GM19351 (cell line): ENCODE measurements at regions not wholly inside any gene's neighbourhood (a gene's known extent, or its start where the extent isn't known, plus 50 kb on each side); places are given as distances from the start of the nearest gene placed in this dataset.

Experiments used
- ATAC-seq: cut with Tn5 transposase; IDR thresholded peaks from one replicate; pipeline ENCODE4 v1.9.1; 2021; ENCODE audit warnings: mild to moderate bottlenecking, moderate library complexity; ENCODE audit not compliant: unreplicated experiment

GRCh38 chr2:220151341-220151740 lies 523.9 kb downstream of the SLC4A3 start:
- no peak for ATAC-seq

GRCh38 chr2:220152281-220152935 lies 525.0 kb downstream of the SLC4A3 start:
- no peak for ATAC-seq

DNA sequence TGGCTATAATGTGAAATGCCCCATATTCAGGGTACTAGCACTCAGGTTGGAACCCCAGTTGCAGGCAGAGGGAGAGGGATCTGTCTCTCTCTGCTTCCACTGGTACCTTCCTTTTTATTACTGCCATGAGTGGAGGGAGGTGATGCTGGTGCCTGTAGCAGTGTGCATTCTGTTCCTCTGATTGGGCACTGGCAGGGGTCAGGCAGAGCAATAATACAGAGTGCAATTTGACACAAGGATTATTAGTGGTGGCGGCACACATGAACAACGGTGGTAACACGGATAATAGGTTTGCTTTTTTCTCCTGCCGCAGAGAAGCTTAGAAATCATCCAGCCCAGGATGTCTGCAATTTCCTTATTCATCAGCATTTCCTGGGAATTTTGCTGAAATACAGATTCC lies 525.7 kb downstream of the SLC4A3 start:
- no peak for ATAC-seq

GRCh38 chr2:220154304-220154703 lies 526.9 kb downstream of the SLC4A3 start:
- no peak for ATAC-seq

GRCh38 chr2:220157312-220157711 lies 529.9 kb downstream of the SLC4A3 start:
- ATAC-seq, result no peak

- no peak for ATAC-seq
Measured at GRCh38 chr2:220159738-220160137, 532.3 kb downstream of the SLC4A3 start.

DNA sequence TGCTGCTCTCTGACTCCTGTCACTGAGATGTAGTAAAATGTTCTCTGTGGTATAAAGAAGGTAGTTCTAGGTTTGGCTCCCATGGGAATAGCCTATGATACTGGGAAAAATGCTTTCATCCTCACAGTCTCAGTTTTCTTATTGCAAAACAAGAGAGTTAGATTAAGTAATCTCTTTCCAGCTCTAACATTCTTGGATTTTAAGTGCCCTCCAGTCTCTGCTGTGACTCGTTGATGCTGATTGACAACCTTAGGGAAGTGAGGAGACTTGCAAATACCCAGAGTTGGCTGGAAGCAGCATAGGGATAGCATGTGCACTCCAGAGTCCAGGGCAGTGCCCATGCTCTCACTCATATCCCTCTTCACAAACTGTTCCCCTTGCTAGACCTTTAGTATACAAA lies 534.9 kb downstream of the SLC4A3 start:
- ATAC-seq, result no peak

GRCh38 chr2:220163486-220163885 lies 536.1 kb downstream of the SLC4A3 start:
- no peak for ATAC-seq

DNA sequence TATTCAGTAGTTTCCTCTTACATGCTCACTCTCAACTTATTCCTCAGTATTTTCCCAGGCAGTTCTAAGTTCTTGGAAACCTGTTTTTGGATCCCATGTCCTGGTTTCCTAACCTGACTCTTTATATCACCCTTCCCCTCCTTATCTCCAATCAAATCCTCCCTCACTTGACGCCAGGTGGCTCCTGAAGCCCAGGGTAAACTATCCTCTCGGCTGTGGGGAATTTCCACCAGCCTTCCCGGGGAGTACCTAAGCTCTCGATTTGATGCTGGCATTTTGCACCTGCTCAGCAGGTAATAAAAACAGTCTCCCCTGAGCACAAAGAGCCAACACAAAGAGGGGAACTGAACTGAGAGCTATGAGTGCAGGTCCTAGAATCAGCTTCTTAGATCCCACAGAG lies 538.0 kb downstream of the SLC4A3 start:
- ATAC-seq, result no peak

DNA sequence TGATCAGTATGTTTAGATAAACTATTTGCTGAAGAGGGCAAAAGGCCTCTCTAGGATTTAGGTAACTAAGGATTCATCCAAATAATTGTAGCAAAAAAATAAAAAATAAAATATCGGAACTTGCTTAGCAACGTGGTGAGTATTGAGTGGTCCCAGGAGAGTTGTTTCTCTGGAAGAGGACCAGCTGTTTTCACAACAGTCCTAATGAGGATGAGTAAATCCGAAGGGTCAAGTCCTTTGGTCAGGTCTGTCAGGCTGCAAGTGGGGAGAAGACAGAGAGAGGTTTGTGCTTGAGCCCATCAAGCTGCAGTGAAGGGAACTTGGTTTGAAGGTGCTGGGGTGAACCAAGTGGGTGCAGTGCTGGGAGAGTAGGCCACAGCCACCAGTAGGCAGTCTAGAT lies 539.2 kb downstream of the SLC4A3 start:
- ATAC-seq, result no peak

DNA sequence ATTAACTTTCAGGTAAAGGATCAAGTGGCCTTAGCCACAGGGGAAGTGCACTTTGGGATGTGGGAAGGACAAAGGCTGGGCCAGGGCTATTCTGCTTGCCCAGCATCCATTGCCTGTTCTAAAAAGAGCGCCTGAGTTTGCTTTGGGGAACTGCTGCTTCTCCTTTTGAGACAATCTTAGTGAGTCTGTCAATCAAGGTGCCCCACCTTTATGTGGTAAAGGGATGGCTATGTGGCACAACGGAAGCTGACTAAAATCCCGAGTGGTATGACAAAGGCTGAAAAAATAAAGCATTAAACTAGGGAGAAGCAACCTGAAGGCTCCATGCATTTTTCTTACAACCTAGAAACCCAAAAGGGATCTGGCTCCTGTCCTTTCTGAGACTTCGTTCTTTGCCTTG lies 540.5 kb downstream of the SLC4A3 start:
- no peak for ATAC-seq

GRCh38 chr2:220168891-220169546 lies 541.6 kb downstream of the SLC4A3 start:
- ATAC-seq, result no peak

DNA sequence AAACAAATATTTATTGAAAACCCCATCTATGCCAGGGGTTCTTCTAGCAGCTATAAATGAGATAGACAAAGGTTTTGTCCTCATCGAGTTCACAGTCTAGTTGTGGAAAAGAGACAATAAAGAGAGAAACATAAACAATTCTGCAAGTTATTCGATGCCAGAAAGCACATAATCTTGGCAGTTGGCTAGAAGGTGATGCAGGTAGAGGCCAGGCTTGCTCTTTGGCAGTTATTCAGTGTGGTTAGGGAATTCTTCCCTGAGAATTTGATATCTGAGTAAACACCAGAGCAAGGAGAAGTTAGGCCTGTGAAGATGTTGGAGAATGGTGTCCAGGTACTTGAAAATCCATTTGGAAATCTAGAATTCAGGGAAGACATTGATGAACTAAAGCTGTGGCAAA lies 547.4 kb downstream of the SLC4A3 start:
- ATAC-seq, result no peak

DNA sequence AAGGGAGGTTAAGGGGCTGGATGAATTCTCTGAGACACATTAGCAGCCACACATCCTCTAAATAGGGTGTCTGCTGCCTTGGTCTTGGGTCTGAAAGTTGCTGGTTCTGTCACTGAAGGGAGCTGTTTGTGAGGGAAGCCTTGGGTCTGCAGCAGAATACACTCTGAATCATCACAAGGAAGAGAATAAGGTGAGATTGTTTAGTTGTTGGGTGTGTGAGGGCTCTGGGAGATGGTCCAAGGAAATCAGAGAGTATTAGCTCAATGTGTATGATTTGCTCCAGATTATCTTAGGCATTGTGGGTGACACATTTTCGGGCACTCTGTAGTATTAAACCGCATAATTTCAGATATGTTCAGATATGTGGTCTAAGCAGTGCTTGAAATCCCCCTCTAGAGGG lies 548.5 kb downstream of the SLC4A3 start:
- ATAC-seq, result no peak

DNA sequence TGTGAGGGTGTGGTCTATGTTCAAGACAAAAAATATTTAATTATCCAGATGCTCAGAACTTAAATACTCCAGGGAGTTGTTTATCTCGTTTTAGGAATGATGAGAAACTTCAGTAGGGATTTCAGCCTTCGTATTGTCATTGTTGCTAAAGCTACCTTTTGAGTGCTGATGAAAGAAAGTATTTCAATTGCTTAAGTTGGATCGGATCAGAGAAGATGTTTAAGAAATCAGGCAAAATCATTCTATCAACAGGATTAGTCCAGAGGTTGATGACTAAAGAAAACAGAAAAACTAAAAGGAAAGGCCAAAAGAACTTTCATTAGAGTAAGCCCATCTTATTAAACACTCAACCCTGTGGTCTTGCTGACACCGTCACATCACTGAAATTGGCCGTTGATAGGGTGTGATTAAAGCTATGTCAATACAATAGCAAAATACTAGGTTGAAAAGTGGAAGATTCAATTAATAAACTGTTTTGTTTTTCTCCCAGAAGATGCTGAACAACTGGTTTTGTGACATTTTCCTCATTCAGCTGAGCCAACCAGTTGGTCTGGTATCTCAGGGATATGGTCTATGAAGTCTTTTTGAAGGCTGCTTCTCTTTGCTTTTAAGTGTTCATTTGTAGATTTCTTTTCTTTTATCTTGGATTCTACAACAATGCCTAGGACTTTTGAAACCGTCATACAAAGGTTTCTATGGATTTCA lies 551.7 kb downstream of the SLC4A3 start:
- ATAC-seq, result no peak

GRCh38 chr2:220181165-220181564 lies 553.7 kb downstream of the SLC4A3 start:
- ATAC-seq, result no peak

GRCh38 chr2:220182790-220183189 lies 555.4 kb downstream of the SLC4A3 start:
- ATAC-seq, result no peak

DNA sequence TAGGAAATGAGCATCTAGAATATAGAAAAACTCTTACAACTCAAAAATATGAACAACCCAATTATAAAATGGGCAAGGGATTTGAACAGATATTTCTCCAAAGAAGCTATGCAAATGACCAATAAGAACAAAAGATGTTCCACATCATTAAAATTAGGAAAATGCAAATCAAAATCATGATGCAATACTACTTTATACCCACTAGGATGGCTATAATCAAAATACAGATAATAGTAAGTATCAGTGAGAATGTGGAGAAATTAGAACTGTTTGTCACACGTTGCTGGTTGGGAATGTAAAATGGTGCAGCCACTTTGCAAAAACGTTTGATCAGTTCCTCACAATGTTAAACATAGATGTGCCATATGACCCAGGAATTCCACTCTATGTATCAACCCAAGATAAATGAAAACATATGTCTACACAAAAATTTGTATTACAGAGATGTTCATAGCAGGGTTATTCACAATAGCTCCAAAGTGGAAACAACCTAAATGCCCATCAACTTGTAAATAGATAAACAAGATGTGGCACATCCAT lies 558.4 kb downstream of the SLC4A3 start:
- no peak for ATAC-seq

GRCh38 chr2:220188031-220188430 lies 560.6 kb downstream of the SLC4A3 start:
- no peak for ATAC-seq

- no peak for ATAC-seq
Measured at GRCh38 chr2:220191031-220191430, 563.6 kb downstream of the SLC4A3 start.

- no peak for ATAC-seq
Measured at GRCh38 chr2:220191737-220192136, 564.3 kb downstream of the SLC4A3 start.
